GM19452 (cell line): ENCODE measurements at regions not wholly inside any gene's neighbourhood (a gene's known extent, or its start where the extent isn't known, plus 50 kb on each side); places are given as distances from the start of the nearest gene placed in this dataset.
"Not testable (repeated sequence)": the region's sequence is repeated elsewhere in the genome, so short reads cannot be mapped to it uniquely, and the experiment has no call there.

Experiments used
- ATAC-seq: cut with Tn5 transposase; IDR thresholded peaks from one replicate; pipeline ENCODE4 v1.9.1; 2021; ENCODE audit not compliant: unreplicated experiment

GRCh38 chr3:191959876-191960413, 499.0 kb downstream of the PYDC2 start:
- no peak for ATAC-seq

DNA sequence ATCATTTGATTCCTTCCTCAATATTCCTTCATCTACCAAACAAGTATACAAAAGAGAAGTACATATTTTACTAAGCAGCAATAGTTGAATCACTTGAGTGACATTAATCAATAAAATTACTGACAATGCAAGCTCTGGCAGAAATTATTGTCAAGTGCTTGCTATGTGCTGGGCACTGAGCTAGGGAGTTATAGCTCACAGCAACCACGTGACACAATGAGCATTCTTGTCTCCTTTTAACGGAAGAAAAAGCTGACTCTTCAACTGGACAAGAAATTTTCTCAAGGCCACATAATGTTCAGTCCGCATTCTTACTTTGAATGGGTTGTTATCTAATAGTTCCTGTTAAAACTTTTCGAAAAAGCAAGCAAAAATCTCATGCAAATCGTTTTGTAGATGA, 500.1 kb downstream of the PYDC2 start:
- ATAC-seq: no peak

GRCh38 chr3:191961529-191961928, 500.6 kb downstream of the PYDC2 start:
- no peak for ATAC-seq

- no peak for ATAC-seq
These were observed 501.4 kb downstream of the PYDC2 start for GRCh38 chr3:191962324-191962723.

- ATAC-seq: no peak
These were observed 502.2 kb downstream of the PYDC2 start for GRCh38 chr3:191963182-191963581.

DNA sequence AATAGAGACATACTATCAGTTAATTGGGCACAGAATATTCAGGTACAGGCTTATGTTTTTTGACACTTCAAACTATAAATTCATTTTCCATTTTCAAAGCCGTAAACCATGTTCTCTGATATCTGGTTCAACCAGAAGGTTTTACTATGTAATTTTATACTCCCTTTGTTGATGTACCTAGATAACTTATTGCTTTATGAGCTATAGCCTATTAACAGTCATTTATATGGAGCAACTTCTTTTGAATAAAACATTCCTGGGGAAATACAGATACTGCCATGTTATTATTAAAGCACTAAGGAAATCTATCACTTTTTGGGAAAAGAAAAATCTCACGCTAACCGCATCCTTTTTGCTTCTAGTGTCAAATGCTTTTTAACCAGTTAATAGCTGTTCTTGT, 505.6 kb downstream of the PYDC2 start:
- no peak for ATAC-seq

GRCh38 chr3:191968299-191968698, 507.3 kb downstream of the PYDC2 start:
- no peak for ATAC-seq

DNA sequence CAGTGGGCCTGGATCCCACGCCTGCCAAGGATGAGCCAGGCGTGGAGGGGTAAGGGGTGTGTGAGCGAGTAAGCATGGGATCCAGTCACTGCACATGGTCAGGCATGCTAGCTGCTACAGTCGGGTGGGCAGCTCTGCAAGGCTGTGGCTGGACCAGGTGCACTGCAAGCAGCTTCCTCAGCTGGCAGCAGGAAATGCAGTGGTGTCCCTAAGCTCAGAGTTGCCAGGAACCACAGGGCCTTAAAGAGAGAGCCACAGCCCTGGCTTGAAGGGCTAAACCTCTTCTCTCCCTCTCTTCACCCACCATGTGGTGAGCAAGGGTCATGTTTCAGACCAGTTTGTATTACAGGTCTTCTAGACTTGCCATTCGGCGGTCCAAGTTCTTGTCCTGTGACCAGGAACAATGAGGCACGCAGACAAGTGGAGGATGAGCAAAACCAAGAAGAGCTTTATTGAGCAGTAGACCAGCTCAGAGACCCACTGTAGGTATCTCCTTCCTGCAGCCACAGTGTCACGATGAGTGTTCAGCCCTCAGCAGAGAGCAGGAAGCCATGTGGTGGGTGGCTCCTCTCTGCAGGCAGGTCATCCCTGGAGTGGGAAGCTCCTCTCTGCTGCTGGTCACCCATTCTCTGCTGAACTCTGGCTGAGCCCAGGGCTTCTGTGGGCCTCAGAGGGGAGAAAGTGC, 511.9 kb downstream of the PYDC2 start:
- ATAC-seq: no peak

GRCh38 chr3:191973820-191974219, 512.9 kb downstream of the PYDC2 start:
- no peak for ATAC-seq

DNA sequence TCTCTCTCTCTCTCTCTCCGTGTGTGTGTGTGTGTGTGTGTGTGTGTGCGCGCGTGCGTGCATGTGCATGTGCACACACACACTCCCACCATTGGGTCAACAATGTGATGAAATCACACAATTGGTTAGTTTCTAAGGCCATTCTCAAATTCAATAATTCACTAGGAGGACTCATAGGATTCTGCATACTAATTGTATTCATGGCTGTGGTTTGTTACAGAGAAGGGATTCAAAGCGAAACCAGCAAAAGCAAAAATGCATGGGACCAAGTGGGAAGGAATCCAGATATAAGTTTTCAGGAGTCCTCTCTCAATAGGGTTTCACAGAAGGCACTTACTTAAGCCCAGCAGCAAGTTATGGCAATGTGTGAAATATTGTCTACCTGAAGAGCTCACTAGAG, 515.0 kb downstream of the PYDC2 start:
- no peak for ATAC-seq

- ATAC-seq: no peak
These were observed 519.5 kb downstream of the PYDC2 start for GRCh38 chr3:191980443-191980842.

- ATAC-seq: no peak
These were observed 521.5 kb downstream of the PYDC2 start for GRCh38 chr3:191982481-191982880.

- no peak for ATAC-seq
These were observed 524.7 kb downstream of the PYDC2 start for GRCh38 chr3:191985691-191986090.

- no peak for ATAC-seq
These were observed 526.9 kb downstream of the PYDC2 start for GRCh38 chr3:191987831-191988350.

DNA sequence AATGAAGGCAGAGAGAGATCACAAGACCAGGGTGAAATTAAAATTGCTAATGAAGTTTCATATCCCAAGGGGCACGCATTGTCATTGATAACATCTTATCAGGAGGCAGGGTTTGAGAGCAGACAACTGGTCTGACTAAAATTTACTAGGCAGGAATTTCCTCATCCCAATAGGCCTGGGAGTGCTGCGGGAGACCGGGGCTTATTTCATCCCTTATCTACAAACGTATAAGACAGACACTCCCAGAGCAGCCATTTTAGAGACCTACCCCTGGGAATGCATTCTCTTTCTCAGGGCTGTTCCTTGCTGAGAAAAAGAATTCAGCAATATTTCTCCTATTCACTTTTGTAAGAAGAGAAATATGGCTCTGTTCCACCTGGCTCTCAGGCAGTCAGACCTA, 533.0 kb downstream of the PYDC2 start:
- ATAC-seq: not testable (repeated sequence)

GRCh38 chr3:191997093-191997492, 536.1 kb downstream of the PYDC2 start:
- no peak for ATAC-seq

GRCh38 chr3:191997579-191998268, 536.8 kb downstream of the PYDC2 start:
- no peak for ATAC-seq

DNA sequence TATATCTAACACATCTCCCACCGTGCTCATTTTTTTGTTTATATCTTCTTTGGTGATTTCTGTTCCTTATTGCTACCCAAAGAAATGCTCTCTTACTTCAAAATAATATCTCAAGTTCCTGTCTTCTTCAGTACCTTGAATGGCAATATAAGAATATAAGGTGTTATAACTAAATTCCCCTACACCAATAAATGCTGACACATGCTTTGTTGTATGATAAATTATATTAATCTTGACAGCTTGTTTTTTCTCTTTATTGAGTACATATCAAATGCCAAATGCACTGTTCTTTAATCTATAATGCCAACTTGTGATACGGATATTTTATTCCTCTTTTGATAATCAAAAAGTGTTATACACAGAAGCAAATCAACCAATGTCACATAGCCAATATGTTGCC, 540.3 kb downstream of the PYDC2 start:
- ATAC-seq: no peak

- no peak for ATAC-seq
These were observed 545.0 kb downstream of the PYDC2 start for GRCh38 chr3:192005989-192006388.

DNA sequence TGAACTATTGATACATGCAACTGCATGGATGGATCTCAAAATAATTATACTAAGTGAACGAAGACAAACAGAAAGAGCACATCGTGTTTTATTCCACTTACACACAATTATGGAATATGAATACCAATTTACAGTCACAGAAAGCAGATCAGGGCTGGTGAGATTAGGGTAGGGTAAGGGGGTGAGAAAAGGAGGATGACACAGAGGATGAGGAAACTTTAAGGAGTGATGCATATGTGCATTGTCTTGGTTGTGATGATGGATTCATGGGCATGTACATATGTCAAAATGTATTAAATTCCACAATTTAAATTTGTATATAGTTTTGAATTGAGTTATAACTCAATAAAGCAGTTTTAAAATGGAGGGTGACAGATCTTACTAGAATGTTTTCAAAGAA, 548.9 kb downstream of the PYDC2 start:
- ATAC-seq: no peak

DNA sequence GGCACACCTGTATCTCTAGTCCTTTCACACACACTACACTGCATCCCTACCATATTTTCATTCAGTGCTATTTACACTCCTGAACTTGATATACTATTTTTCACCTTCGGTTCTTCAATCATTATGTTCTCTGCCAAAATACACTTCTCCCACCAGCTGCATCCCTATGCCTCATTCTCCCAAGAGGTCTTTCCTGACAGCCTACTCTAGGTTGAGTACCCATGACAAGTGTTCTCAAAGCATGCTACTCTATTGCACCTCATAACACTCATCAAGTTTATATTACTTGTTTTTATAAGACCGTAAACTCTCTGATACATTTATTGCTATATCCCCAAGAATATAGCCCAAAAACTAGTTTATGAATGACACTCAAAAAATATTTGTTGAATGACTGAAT, 549.5 kb downstream of the PYDC2 start:
- no peak for ATAC-seq

GRCh38 chr3:192011137-192011536, 550.2 kb downstream of the PYDC2 start:
- ATAC-seq: no peak
